ENCODE measurements at regions not wholly inside any gene's neighbourhood (a gene's known extent, or its start where the extent isn't known, plus 50 kb on each side); places are given as distances from the start of the nearest gene placed in this dataset.

GRCh38 chrX:39856472-39857121 lies 241.2 kb downstream of the BCOR start:
- BruUV-seq (replicated peaks), result no TSS peak
- POLR2A ChIA-PET, result no interaction called here
- Histone ChIP-seq H3K4me1 (ENCODE audit: control insufficient read depth in 1 of 2, insufficient read depth in 2 of 2, low read length in 2 of 2) (peaks cover 20 to 36% of the 10 kb centered on the region in 2 experiments), H3K9me2 (ENCODE audit: insufficient read depth) (no peaks in the 10 kb centered on the region), H3K36me3 (ENCODE audit: control insufficient read depth in 1 of 2, insufficient read depth in 2 of 2, low read length in 2 of 2) (no peaks in the 10 kb centered on the region), H3K4me3 (replicated peaks in 1 of 2; ENCODE audit: low read depth in 1 of 2, low read length in 2 of 2) (no peak overlapping the region), H3K9me3 (ENCODE audit: control insufficient read depth in 1 of 2, insufficient read depth in 1 of 2, low read depth in 1 of 2, low read length in 2 of 2) (no peaks in the 10 kb centered on the region), H3K27ac (ENCODE audit: low read depth, low read length) (no peak overlapping the region), H2AFZ (ENCODE audit: low read depth, low read length, poor library complexity, severe bottlenecking) (no peak overlapping the region), H3K27me3 (ENCODE audit: insufficient read depth, low read length) (no peaks in the 10 kb centered on the region), H3K4me2 (ENCODE audit: low read length) (peak overlapping the region; percentile 74; the same call in 1 of the 2 replicates), H4K20me1 (ENCODE audit: insufficient read depth) (no peaks in the 10 kb centered on the region), H3K9ac (ENCODE audit: low read length) (no peak overlapping the region), H3K79me2 (ENCODE audit: insufficient read depth, low read length) (no peaks in the 10 kb centered on the region)
- RAD21 ChIA-PET (ENCODE audit: low non-redundant PET in 1 of 2, low total read pairs in 2 of 2, uncharacterized antibody in 2 of 2, unreplicated experiment in 2 of 2), result no interaction called here
- intact Hi-C loops (cut with micrococcal nuclease), result no loop called here
- no peak for DNase-seq (ENCODE audit: low read depth, low spot score)
- TF ChIP-seq POLR2AphosphoS5 (IDR thresholded peaks at IDR 0.05; ENCODE audit: low read depth, low read length) (no peak), YY1 (IDR thresholded peaks at IDR 0.05; ENCODE audit: extremely low read depth, insufficient replicate concordance, low read depth, low read length) (no peak)
- CTCF ChIA-PET, result no interaction called here
- no peak for ATAC-seq

- H3K9me3 ChIP-seq (ENCODE audit: control insufficient read depth in 1 of 2, insufficient read depth in 1 of 2, low read depth in 1 of 2, low read length in 2 of 2), result no peaks in the 10 kb centered on the region
These were observed 240.0 kb downstream of the BCOR start for GRCh38 chrX:39857780-39858179.

More at GRCh38 chrX:39857780-39858179, 240.0 kb downstream of the BCOR start:
- RAD21 ChIA-PET (ENCODE audit: low non-redundant PET in 1 of 2, low total read pairs in 2 of 2, uncharacterized antibody in 2 of 2, unreplicated experiment in 2 of 2), result no interaction called here
- no peak for DNase-seq (ENCODE audit: low read depth, low spot score)
- TF ChIP-seq ZNF274 (IDR thresholded peaks at IDR 0.05; ENCODE audit: low read depth, low read length), result no peak
- TF ChIP-seq FOSL1 (IDR thresholded peaks at IDR 0.05; ENCODE audit: low read depth), result no peak
- no peak for TF ChIP-seq RAD21 (IDR thresholded peaks at IDR 0.05; ENCODE audit: low read depth)
- no peak for TF ChIP-seq EZH2phosphoT487 (IDR thresholded peaks at IDR 0.05; ENCODE audit: borderline replicate concordance)
- TF ChIP-seq CBX3 (IDR thresholded peaks at IDR 0.05; ENCODE audit: low read depth), result no peak
- no peak for TF ChIP-seq ELF1 (IDR thresholded peaks at IDR 0.05; ENCODE audit: borderline replicate concordance, low read depth)
- TF ChIP-seq POLR2A (IDR thresholded peaks at IDR 0.05; ENCODE audit: borderline replicate concordance, extremely low read depth, insufficient read depth, insufficient read length), result no peak
- TF ChIP-seq SIN3A (IDR thresholded peaks at IDR 0.05; ENCODE audit: low read depth), result no peak
- no peak for TF ChIP-seq SP1 (IDR thresholded peaks at IDR 0.05; ENCODE audit: low read depth)
- no peak for TF ChIP-seq JUND (IDR thresholded peaks at IDR 0.05)
- Histone ChIP-seq H3K9ac (ENCODE audit: low read length) (no peak overlapping the region), H3K4me3 (replicated peaks in 1 of 2; ENCODE audit: low read depth in 1 of 2, low read length in 2 of 2) (no peak overlapping the region), H2AFZ (ENCODE audit: low read depth, low read length, poor library complexity, severe bottlenecking) (no peak overlapping the region), H3K4me1 (ENCODE audit: control insufficient read depth in 1 of 2, insufficient read depth in 2 of 2, low read length in 2 of 2) (peaks cover 20 to 36% of the 10 kb centered on the region in 2 experiments), H3K9me2 (ENCODE audit: insufficient read depth) (no peaks in the 10 kb centered on the region), H3K36me3 (ENCODE audit: control insufficient read depth in 1 of 2, insufficient read depth in 2 of 2, low read length in 2 of 2) (no peaks in the 10 kb centered on the region), H3K27ac (ENCODE audit: low read depth, low read length) (no peak overlapping the region), H3K27me3 (ENCODE audit: insufficient read depth, low read length) (no peaks in the 10 kb centered on the region), H4K20me1 (ENCODE audit: insufficient read depth) (no peaks in the 10 kb centered on the region), H3K4me2 (ENCODE audit: low read length) (no peak overlapping the region), H3K79me2 (ENCODE audit: insufficient read depth, low read length) (no peaks in the 10 kb centered on the region)
- ATAC-seq, result no peak
- intact Hi-C loops (cut with micrococcal nuclease), result no loop called here
- CTCF ChIA-PET, result no interaction called here
- BruUV-seq (replicated peaks), result no TSS peak
- POLR2A ChIA-PET, result no interaction called here

Measured in HCT116 (cell line).